MG63 (cell line): ENCODE measurements at regions not wholly inside any gene's neighbourhood (a gene's known extent, or its start where the extent isn't known, plus 50 kb on each side); places are given as distances from the start of the nearest gene placed in this dataset.
"Not testable (repeated sequence)": the region's sequence is repeated elsewhere in the genome, so short reads cannot be mapped to it uniquely, and the experiment has no call there.

Source experiments
- DNase-seq: peaks from one replicate; pipeline ENCODE4 v3.0.0-alpha.2; 2020
- H3K27me3 ChIP-seq: fragments of 250-450 bp; sonication (Bioruptor Pico); 2 replicates; pipeline ENCODE4 v1.5.1; 2020; ENCODE audit warnings: mild to moderate bottlenecking, moderate library complexity
- H3K36me3 ChIP-seq: fragments of 250-450 bp; sonication (Bioruptor Pico); 2 replicates; pipeline ENCODE4 v1.5.1; 2020; ENCODE audit warnings: mild to moderate bottlenecking, moderate library complexity
- H3K4me3 ChIP-seq: fragments of 250-450 bp; sonication (Bioruptor Pico); 2 replicates; pipeline ENCODE4 v1.5.1; 2020; ENCODE audit warnings: mild to moderate bottlenecking, moderate library complexity
- H3K9me3 ChIP-seq: fragments of 250-450 bp; sonication (Bioruptor Pico); 2 replicates; pipeline ENCODE4 v1.5.1; 2020; ENCODE audit warnings: mild to moderate bottlenecking, moderate library complexity

GRCh38 chr5:60546207-60546606 is 153.8 kb downstream of the DEPDC1B start:
- Histone ChIP-seq H3K27me3 (no peaks in the 10 kb centered on the region), H3K9me3 (no peaks in the 10 kb centered on the region), H3K36me3 (no peaks in the 10 kb centered on the region), H3K4me3 (no peak overlapping the region)
- DNase-seq: no peak

- no peak for DNase-seq
- no peaks in the 10 kb centered on the region for H3K9me3 ChIP-seq
These were observed 154.4 kb downstream of the DEPDC1B start for GRCh38 chr5:60545551-60545950.

GRCh38 chr5:60544142-60544541 is 155.8 kb downstream of the DEPDC1B start:
- H3K27me3 ChIP-seq: no peaks in the 10 kb centered on the region
- H3K36me3 ChIP-seq: no peaks in the 10 kb centered on the region
- no peak overlapping the region for H3K4me3 ChIP-seq
- no peaks in the 10 kb centered on the region for H3K9me3 ChIP-seq
- DNase-seq: no peak

More at GRCh38 chr5:60545551-60545950, 154.4 kb downstream of the DEPDC1B start:
- no peaks in the 10 kb centered on the region for H3K27me3 ChIP-seq
- H3K36me3 ChIP-seq: no peaks in the 10 kb centered on the region
- H3K4me3 ChIP-seq: no peak overlapping the region

- Histone ChIP-seq H3K4me3 (no peak overlapping the region), H3K9me3 (no peaks in the 10 kb centered on the region), H3K36me3 (no peaks in the 10 kb centered on the region), H3K27me3 (no peaks in the 10 kb centered on the region)
- DNase-seq: no peak
These were observed 158.0 kb downstream of the DEPDC1B start for GRCh38 chr5:60541980-60542379.

- Histone ChIP-seq H3K4me3 (no peak overlapping the region), H3K36me3 (no peaks in the 10 kb centered on the region), H3K27me3 (no peaks in the 10 kb centered on the region), H3K9me3 (no peaks in the 10 kb centered on the region)
- DNase-seq: no peak
These were observed 158.8 kb downstream of the DEPDC1B start for GRCh38 chr5:60540856-60541805.

- no peaks in the 10 kb centered on the region for H3K27me3 ChIP-seq
- H3K4me3 ChIP-seq: no peak overlapping the region
- no peak for DNase-seq
These were observed 160.8 kb downstream of the DEPDC1B start for GRCh38 chr5:60538955-60539866.

GRCh38 chr5:60538426-60538825 is 161.5 kb downstream of the DEPDC1B start:
- no peaks in the 10 kb centered on the region for H3K27me3 ChIP-seq
- H3K36me3 ChIP-seq: no peaks in the 10 kb centered on the region
- H3K4me3 ChIP-seq: no peak overlapping the region
- no peak for DNase-seq
- no peaks in the 10 kb centered on the region for H3K9me3 ChIP-seq

More at GRCh38 chr5:60538955-60539866, 160.8 kb downstream of the DEPDC1B start:
- H3K36me3 ChIP-seq: no peaks in the 10 kb centered on the region
- H3K9me3 ChIP-seq: no peaks in the 10 kb centered on the region

- Histone ChIP-seq H3K9me3 (no peaks in the 10 kb centered on the region), H3K27me3 (no peaks in the 10 kb centered on the region), H3K4me3 (no peak overlapping the region), H3K36me3 (no peaks in the 10 kb centered on the region)
- DNase-seq: no peak
These were observed 164.0 kb downstream of the DEPDC1B start for GRCh38 chr5:60535951-60536350.

GRCh38 chr5:60535198-60535597 is 164.8 kb downstream of the DEPDC1B start:
- Histone ChIP-seq H3K36me3 (no peaks in the 10 kb centered on the region), H3K9me3 (no peaks in the 10 kb centered on the region), H3K4me3 (no peak overlapping the region), H3K27me3 (no peaks in the 10 kb centered on the region)
- DNase-seq: no peak

- DNase-seq: no peak
- Histone ChIP-seq H3K9me3 (no peaks in the 10 kb centered on the region), H3K27me3 (no peaks in the 10 kb centered on the region), H3K4me3 (no peak overlapping the region), H3K36me3 (no peaks in the 10 kb centered on the region)
These were observed 166.2 kb downstream of the DEPDC1B start for GRCh38 chr5:60533789-60534188.

GRCh38 chr5:60532796-60533195 is 167.2 kb downstream of the DEPDC1B start:
- H3K27me3 ChIP-seq, H3K4me3 ChIP-seq, DNase-seq, H3K36me3 ChIP-seq, H3K9me3 ChIP-seq: not testable (repeated sequence)

GRCh38 chr5:60530144-60530848 is 169.7 kb downstream of the DEPDC1B start:
- not testable (repeated sequence) for H3K36me3 ChIP-seq, DNase-seq, H3K27me3 ChIP-seq, H3K9me3 ChIP-seq, H3K4me3 ChIP-seq

- no peaks in the 10 kb centered on the region for H3K36me3 ChIP-seq
- no peaks in the 10 kb centered on the region for H3K27me3 ChIP-seq
- no peaks in the 10 kb centered on the region for H3K9me3 ChIP-seq
- no peak for DNase-seq
- H3K4me3 ChIP-seq: no peak overlapping the region
These were observed 171.0 kb downstream of the DEPDC1B start for GRCh38 chr5:60529001-60529400.

GRCh38 chr5:60527072-60527471 is 172.9 kb downstream of the DEPDC1B start:
- H3K36me3 ChIP-seq: no peaks in the 10 kb centered on the region
- no peaks in the 10 kb centered on the region for H3K9me3 ChIP-seq
- no peak for DNase-seq
- no peak overlapping the region for H3K4me3 ChIP-seq
- no peaks in the 10 kb centered on the region for H3K27me3 ChIP-seq

GRCh38 chr5:60526336-60526875 is 173.6 kb downstream of the DEPDC1B start:
- Histone ChIP-seq H3K36me3 (no peaks in the 10 kb centered on the region), H3K27me3 (no peaks in the 10 kb centered on the region), H3K9me3 (no peaks in the 10 kb centered on the region), H3K4me3 (no peak overlapping the region)
- no peak for DNase-seq

GRCh38 chr5:60522292-60522905 is 177.6 kb downstream of the DEPDC1B start:
- no peaks in the 10 kb centered on the region for H3K27me3 ChIP-seq
- H3K36me3 ChIP-seq: no peaks in the 10 kb centered on the region
- peak; percentile 11 for DNase-seq
- no peak overlapping the region for H3K4me3 ChIP-seq
- H3K9me3 ChIP-seq: no peaks in the 10 kb centered on the region
